ENCODE measurements at regions not wholly inside any gene's neighbourhood (a gene's known extent, or its start where the extent isn't known, plus 50 kb on each side); places are given as distances from the start of the nearest gene placed in this dataset.
"Not testable (repeated sequence)": the region's sequence is repeated elsewhere in the genome, so short reads cannot be mapped to it uniquely, and the experiment has no call there.

DNA sequence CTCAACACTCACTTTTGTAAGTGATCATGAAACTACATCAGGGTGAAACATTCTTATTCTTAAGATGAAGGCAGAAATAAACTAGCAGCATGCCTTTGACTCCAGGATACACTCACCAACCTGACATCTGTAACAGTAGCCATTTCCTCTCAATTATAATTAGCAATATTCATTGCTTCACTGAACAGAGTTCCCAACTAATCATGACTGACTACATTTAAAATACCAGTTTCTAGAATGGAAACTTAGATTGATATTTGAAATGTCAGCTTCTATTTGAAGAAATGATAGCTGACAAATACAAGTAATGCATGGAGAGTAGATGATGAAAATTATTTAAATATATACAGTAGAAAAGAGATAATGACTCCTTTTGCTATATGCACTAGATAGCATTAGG lies 1023.8 kb downstream of the MRPL39 start:
- H3K9ac ChIP-seq (ENCODE audit: insufficient read length): no peak overlapping the region
- TF ChIP-seq POLR2AphosphoS5 (IDR thresholded peaks at IDR 0.05; ENCODE audit: borderline replicate concordance, low read depth, low read length) (no peak), EZH2 (IDR thresholded peaks at IDR 0.05) (no peak), FOXP2 (optimal IDR thresholded peaks at IDR 0.05; ENCODE audit: control extremely low read depth, extremely low read length, insufficient read depth) (no peak)
- no peaks in the 10 kb centered on the region for H3K9me3 ChIP-seq (ENCODE audit: low read depth, low read length)
- no peaks in the 10 kb centered on the region for H3K36me3 ChIP-seq (ENCODE audit: insufficient read depth, low read length)
- no peak overlapping the region for H3K27ac ChIP-seq
- no peak for DNase-seq (ENCODE audit: low read depth, low spot score)
- no peak overlapping the region for H3K4me3 ChIP-seq

DNA sequence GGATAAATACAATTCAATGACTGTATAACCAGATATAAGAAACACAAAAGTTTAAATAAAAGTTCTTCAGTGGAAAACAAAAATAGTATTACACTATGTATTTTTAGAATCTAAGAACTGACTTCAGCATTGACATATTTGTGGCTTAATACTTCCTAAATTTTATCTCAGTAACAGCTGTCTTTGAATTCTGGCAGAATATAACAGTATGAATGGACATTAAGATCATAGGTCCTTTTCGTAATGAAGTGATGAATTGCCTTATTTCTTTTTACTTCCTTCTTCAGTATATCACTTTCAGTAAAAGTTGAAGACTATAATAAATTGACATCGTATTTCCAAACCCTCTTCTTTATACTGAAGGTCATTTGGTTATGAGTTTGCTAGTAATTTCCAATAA lies 1030.0 kb downstream of the MRPL39 start:
- no peak for DNase-seq (ENCODE audit: low read depth, low spot score)
- Histone ChIP-seq H3K9me3 (ENCODE audit: low read depth, low read length) (no peaks in the 10 kb centered on the region), H3K4me3 (no peak overlapping the region), H3K9ac (ENCODE audit: insufficient read length) (no peak overlapping the region), H3K36me3 (ENCODE audit: insufficient read depth, low read length) (no peaks in the 10 kb centered on the region), H3K27ac (no peak overlapping the region)
- TF ChIP-seq FOXP2 (optimal IDR thresholded peaks at IDR 0.05; ENCODE audit: control extremely low read depth, extremely low read length, insufficient read depth) (no peak), EZH2 (IDR thresholded peaks at IDR 0.05) (no peak), POLR2AphosphoS5 (IDR thresholded peaks at IDR 0.05; ENCODE audit: borderline replicate concordance, low read depth, low read length) (no peak)

GRCh38 chr21:24561291-24561690 lies 1046.0 kb downstream of the MRPL39 start:
- Histone ChIP-seq H3K27ac (no peak overlapping the region), H3K9ac (ENCODE audit: insufficient read length) (no peak overlapping the region), H3K4me3 (no peak overlapping the region), H3K9me3 (ENCODE audit: low read depth, low read length) (no peaks in the 10 kb centered on the region), H3K36me3 (ENCODE audit: insufficient read depth, low read length) (no peaks in the 10 kb centered on the region)
- no peak for DNase-seq (ENCODE audit: low read depth, low spot score)
- no peak for TF ChIP-seq EZH2 (IDR thresholded peaks at IDR 0.05)
- TF ChIP-seq FOXP2 (optimal IDR thresholded peaks at IDR 0.05; ENCODE audit: control extremely low read depth, extremely low read length, insufficient read depth): no peak
- no peak for TF ChIP-seq POLR2AphosphoS5 (IDR thresholded peaks at IDR 0.05; ENCODE audit: borderline replicate concordance, low read depth, low read length)

DNA sequence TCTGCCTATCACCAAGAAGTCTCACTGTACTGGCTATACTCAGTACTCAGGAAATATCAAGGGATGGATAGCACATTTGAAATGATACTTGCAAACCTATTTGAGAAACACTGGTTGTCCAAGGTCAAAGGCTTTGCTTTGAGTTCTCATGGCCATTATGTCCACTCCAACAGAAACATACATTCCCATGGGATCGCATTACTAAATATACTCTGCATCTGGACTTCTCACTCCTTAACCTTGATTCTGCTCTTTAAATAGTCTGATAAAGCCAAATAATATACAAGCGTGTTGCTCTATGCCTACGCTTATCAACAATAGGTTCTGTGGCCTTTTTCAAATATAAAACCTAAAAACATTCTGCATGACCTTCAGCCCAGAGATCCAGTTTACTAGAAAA lies 1054.8 kb downstream of the MRPL39 start:
- no peak for DNase-seq (ENCODE audit: low read depth, low spot score)
- H3K9me3 ChIP-seq (ENCODE audit: low read depth, low read length): no peaks in the 10 kb centered on the region

GRCh38 chr21:24545807-24546361 lies 1061.4 kb downstream of the MRPL39 start:
- no peak overlapping the region for H3K4me3 ChIP-seq
- no peaks in the 10 kb centered on the region for H3K9me3 ChIP-seq (ENCODE audit: low read depth, low read length)
- H3K27ac ChIP-seq: no peak overlapping the region
- TF ChIP-seq FOXP2 (optimal IDR thresholded peaks at IDR 0.05; ENCODE audit: control extremely low read depth, extremely low read length, insufficient read depth) (no peak), POLR2AphosphoS5 (IDR thresholded peaks at IDR 0.05; ENCODE audit: borderline replicate concordance, low read depth, low read length) (no peak), EZH2 (IDR thresholded peaks at IDR 0.05) (no peak)
- no peak overlapping the region for H3K9ac ChIP-seq (ENCODE audit: insufficient read length)
- no peaks in the 10 kb centered on the region for H3K36me3 ChIP-seq (ENCODE audit: insufficient read depth, low read length)
- DNase-seq (ENCODE audit: low read depth, low spot score): no peak

More for the DNA sequence above, 1054.8 kb downstream of the MRPL39 start:
- Histone ChIP-seq H3K36me3 (ENCODE audit: insufficient read depth, low read length) (no peaks in the 10 kb centered on the region), H3K4me3 (no peak overlapping the region), H3K27ac (no peak overlapping the region), H3K9ac (ENCODE audit: insufficient read length) (no peak overlapping the region)
- TF ChIP-seq EZH2 (IDR thresholded peaks at IDR 0.05) (no peak), FOXP2 (optimal IDR thresholded peaks at IDR 0.05; ENCODE audit: control extremely low read depth, extremely low read length, insufficient read depth) (no peak), POLR2AphosphoS5 (IDR thresholded peaks at IDR 0.05; ENCODE audit: borderline replicate concordance, low read depth, low read length) (no peak)

DNA sequence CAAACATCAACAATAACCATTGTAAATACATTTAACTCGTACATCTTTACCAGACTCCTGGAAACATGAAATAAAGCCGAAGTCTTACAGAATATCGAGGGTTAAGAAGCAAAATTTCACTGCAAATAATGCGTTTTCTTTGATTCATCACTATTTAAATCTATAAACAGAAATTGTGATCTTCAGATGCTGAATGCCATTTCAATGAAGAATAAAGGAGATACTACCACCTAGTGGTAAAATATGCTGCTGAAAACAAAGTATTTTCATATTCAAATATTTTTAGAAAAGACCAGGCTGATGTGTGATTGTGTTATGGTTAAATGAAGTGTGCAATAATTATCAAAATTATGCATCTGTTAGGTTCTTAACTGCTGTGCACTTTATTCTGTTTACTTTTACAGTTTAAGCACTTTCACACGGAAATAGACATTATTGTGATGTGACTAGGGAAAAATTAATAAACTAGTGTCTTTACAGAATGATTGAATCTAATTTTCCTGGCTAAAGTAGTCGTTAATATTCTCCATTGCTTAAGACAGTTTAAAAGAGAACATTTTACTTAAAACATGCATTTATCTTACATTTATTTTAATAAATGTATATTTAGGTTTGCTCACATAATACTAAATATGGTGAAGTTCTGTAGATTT lies 1093.1 kb downstream of the MRPL39 start:
- H3K9me3 ChIP-seq (ENCODE audit: low read depth, low read length): no peaks in the 10 kb centered on the region
- H3K36me3 ChIP-seq (ENCODE audit: insufficient read depth, low read length): no peaks in the 10 kb centered on the region
- no peak overlapping the region for H3K4me3 ChIP-seq
- H3K9ac ChIP-seq (ENCODE audit: insufficient read length): no peak overlapping the region
- no peak overlapping the region for H3K27ac ChIP-seq
- TF ChIP-seq POLR2AphosphoS5 (IDR thresholded peaks at IDR 0.05; ENCODE audit: borderline replicate concordance, low read depth, low read length) (no peak), FOXP2 (optimal IDR thresholded peaks at IDR 0.05; ENCODE audit: control extremely low read depth, extremely low read length, insufficient read depth) (no peak), EZH2 (IDR thresholded peaks at IDR 0.05) (no peak)
- no peak for DNase-seq (ENCODE audit: low read depth, low spot score)

DNA sequence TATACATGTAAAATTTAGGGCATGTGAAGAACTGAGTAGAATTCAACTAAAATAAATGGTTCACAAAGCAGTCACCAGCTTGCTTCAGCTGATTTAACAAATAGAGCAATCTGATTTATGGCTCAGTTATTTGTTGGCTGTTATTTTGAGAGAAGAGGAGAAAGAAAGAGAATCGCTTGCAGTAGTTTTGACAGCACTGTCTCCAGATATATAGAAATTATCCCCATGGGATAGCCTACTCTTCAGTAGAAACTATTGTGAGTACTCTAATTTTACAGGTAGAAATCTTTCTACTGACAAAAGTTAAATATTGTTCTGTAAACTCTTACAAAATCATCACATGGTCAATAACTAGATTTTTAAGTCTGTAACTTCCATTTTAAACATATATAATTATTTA lies 1098.2 kb downstream of the MRPL39 start:
- no peak for DNase-seq (ENCODE audit: low read depth, low spot score)
- Histone ChIP-seq H3K9me3 (ENCODE audit: low read depth, low read length) (no peaks in the 10 kb centered on the region), H3K9ac (ENCODE audit: insufficient read length) (no peak overlapping the region), H3K4me3 (no peak overlapping the region), H3K27ac (no peak overlapping the region), H3K36me3 (ENCODE audit: insufficient read depth, low read length) (no peaks in the 10 kb centered on the region)
- TF ChIP-seq POLR2AphosphoS5 (IDR thresholded peaks at IDR 0.05; ENCODE audit: borderline replicate concordance, low read depth, low read length) (no peak), FOXP2 (optimal IDR thresholded peaks at IDR 0.05; ENCODE audit: control extremely low read depth, extremely low read length, insufficient read depth) (no peak), EZH2 (IDR thresholded peaks at IDR 0.05) (no peak)

DNA sequence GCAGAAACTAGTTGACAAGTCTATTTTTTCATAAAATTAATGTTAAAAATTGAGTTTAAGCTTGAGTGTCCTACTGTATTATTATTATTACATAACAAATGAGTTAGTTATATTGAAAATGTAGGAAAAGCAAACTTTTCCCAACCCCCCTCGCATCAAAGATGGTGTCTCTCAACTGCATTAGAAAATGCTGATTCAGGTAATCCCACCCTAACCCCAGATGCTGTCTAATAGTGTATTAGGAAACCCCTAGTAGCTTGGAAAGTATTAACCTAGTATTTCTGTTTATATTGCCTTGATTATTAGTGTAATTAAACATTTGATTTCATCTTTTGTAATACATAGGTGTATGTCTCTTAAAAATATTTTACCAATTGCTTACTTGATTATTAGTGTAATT lies 1120.3 kb downstream of the MRPL39 start:
- Histone ChIP-seq H3K9me3 (ENCODE audit: low read depth, low read length) (no peaks in the 10 kb centered on the region), H3K4me3 (no peak overlapping the region), H3K36me3 (ENCODE audit: insufficient read depth, low read length) (no peaks in the 10 kb centered on the region), H3K9ac (ENCODE audit: insufficient read length) (no peak overlapping the region), H3K27ac (no peak overlapping the region)
- DNase-seq (ENCODE audit: low read depth, low spot score): no peak
- TF ChIP-seq FOXP2 (optimal IDR thresholded peaks at IDR 0.05; ENCODE audit: control extremely low read depth, extremely low read length, insufficient read depth) (no peak), EZH2 (IDR thresholded peaks at IDR 0.05) (no peak)

- H3K27ac ChIP-seq; DNase-seq (ENCODE audit: low read depth, low spot score); H3K4me3 ChIP-seq; H3K9me3 ChIP-seq (ENCODE audit: low read depth, low read length); H3K9ac ChIP-seq (ENCODE audit: insufficient read length); H3K36me3 ChIP-seq (ENCODE audit: insufficient read depth, low read length): not testable (repeated sequence)
These were observed 1123.9 kb downstream of the MRPL39 start for GRCh38 chr21:24483361-24483760.

Measured in SK-N-MC (cell line).